Germinal center (tissue), 1 donor: ENCODE measurements at regions not wholly inside any gene's neighbourhood (a gene's known extent, or its start where the extent isn't known, plus 50 kb on each side); places are given as distances from the start of the nearest gene placed in this dataset.
"Not testable (repeated sequence)": the region's sequence is repeated elsewhere in the genome, so short reads cannot be mapped to it uniquely, and the experiment has no call there.

Source experiments
- DNase-seq: peaks from one replicate; pipeline ENCODE4 v3.0.0; 2012; ENCODE audit warnings: mixed read lengths, low spot score

DNA sequence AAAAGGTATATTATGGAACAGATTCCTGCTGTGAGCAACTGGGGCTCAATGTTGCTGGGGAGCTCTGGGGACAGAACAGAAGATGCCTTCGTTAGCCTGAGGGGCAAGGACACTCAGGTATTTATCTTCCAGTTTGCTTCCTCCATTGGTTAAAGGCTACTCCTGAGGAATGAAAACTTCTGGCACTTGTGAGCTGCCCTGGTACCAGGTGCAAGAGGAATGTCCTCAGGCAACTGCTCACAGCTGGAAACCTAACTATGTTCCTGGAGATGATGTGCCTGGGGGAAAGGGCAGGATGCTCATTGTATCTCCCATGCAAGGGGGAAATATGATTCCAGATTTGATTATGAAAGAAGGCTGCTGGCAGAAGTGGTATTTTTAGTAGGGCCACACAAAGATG, 54.0 kb upstream of the BBX start:
- DNase-seq: no peak

DNA sequence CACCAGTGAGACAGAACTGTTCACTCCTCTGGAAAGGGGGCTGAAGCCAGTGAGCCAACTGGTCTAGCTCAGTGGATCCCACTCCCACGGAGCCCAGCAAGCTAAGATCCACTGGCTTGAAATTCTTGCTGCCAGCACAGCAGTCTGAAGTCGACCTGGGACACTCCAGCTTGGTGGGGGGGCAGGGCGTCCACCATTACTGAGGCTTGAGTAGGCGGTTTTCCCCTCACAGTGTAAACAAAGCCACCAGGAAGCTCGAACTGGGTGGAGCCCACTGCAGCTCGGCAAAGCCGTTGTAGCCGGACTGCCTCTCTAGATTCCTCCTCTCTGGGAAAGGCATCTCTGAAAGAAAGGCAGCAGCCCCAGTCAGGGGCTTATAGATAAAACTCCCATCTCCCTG, 52.3 kb upstream of the BBX start:
- DNase-seq: not testable (repeated sequence)
